ENCODE measurements at regions not wholly inside any gene's neighbourhood (a gene's known extent, or its start where the extent isn't known, plus 50 kb on each side); places are given as distances from the start of the nearest gene placed in this dataset.

- H3K23ac ChIP-seq (ENCODE audit: low read length): no peak overlapping the region
- no peak overlapping the region for H2BK120ac ChIP-seq (ENCODE audit: insufficient read depth, low read length, poor library complexity)
- no peak for DNase-seq
- H3K27me3 ChIP-seq (ENCODE audit: insufficient read depth, low read length): no peaks in the 10 kb centered on the region
- no peak overlapping the region for H3K14ac ChIP-seq (ENCODE audit: low read length)
- H3K79me2 ChIP-seq (ENCODE audit: control insufficient read depth, insufficient read depth, low read length, poor library complexity): no peaks in the 10 kb centered on the region
- H3K27ac ChIP-seq (ENCODE audit: low read depth, low read length): no peak overlapping the region
- no peak overlapping the region for H2AFZ ChIP-seq (ENCODE audit: insufficient read depth, low read length, poor library complexity)
- H3K79me1 ChIP-seq (ENCODE audit: low read length): peaks cover 13% of the 10 kb centered on the region
- no peak overlapping the region for H2BK5ac ChIP-seq (ENCODE audit: low read depth, low read length, poor library complexity)
- no peak overlapping the region for H3K4me2 ChIP-seq (ENCODE audit: low read length)
- H4K91ac ChIP-seq (ENCODE audit: low read depth, low read length): no peak overlapping the region
- no peak overlapping the region for H3K4me3 ChIP-seq (ENCODE audit: low read depth, low read length)
- H2BK12ac ChIP-seq (ENCODE audit: low read length): no peak overlapping the region
- no peak overlapping the region for H4K8ac ChIP-seq (ENCODE audit: low read depth, low read length)
- H3K4ac ChIP-seq (ENCODE audit: low read depth, low read length): no peak overlapping the region
- H3K9ac ChIP-seq (ENCODE audit: low read length): no peak overlapping the region
- no peaks in the 10 kb centered on the region for H3K9me3 ChIP-seq (ENCODE audit: insufficient read depth, low read depth, low read length)
- H2AK5ac ChIP-seq (ENCODE audit: low read length): no peak overlapping the region
- H3K36me3 ChIP-seq (ENCODE audit: control insufficient read depth in 1 of 2, insufficient read depth in 2 of 2, low read length in 2 of 2): no peaks in the 10 kb centered on the region
- WGBS (ENCODE audit: extremely low coverage, insufficient coverage, insufficient read length): no CpG with 5 or more reads among the region's 4 CpGs
- peaks cover 18 to 24% of the 10 kb centered on the region in 2 experiments for H3K4me1 ChIP-seq (ENCODE audit: control insufficient read depth in 1 of 2, insufficient read depth in 2 of 2, low read length in 2 of 2)
- H3K18ac ChIP-seq (ENCODE audit: low read length): no peak overlapping the region
- H4K12ac ChIP-seq (ENCODE audit: low read depth, low read length): no peak overlapping the region
These were observed 92.2 kb upstream of the ZBTB40 start for GRCh38 chr1:22359427-22359826.

- no peak overlapping the region for H3K4me2 ChIP-seq (ENCODE audit: low read length)
- no CpG with 5 or more reads among the region's 6 CpGs for WGBS (ENCODE audit: extremely low coverage, insufficient coverage, insufficient read length)
These were observed 88.8 kb upstream of the ZBTB40 start for GRCh38 chr1:22362626-22363402.

GRCh38 chr1:22363403-22364325, 88.0 kb upstream of the ZBTB40 start:
- no peak overlapping the region for H3K9ac ChIP-seq (ENCODE audit: low read length)
- DNase-seq: no peak
- no peak overlapping the region for H2AK5ac ChIP-seq (ENCODE audit: low read length)
- no peak overlapping the region for H3K23ac ChIP-seq (ENCODE audit: low read length)
- H3K27me3 ChIP-seq (ENCODE audit: insufficient read depth, low read length): no peaks in the 10 kb centered on the region
- H4K91ac ChIP-seq (ENCODE audit: low read depth, low read length): peak overlapping the region; percentile 64
- peak overlapping the region; percentile 4 for H3K14ac ChIP-seq (ENCODE audit: low read length)
- peaks cover 19 to 27% of the 10 kb centered on the region in 2 experiments for H3K4me1 ChIP-seq (ENCODE audit: control insufficient read depth in 1 of 2, insufficient read depth in 2 of 2, low read length in 2 of 2)
- no peak overlapping the region for H2AFZ ChIP-seq (ENCODE audit: insufficient read depth, low read length, poor library complexity)
- H3K9me3 ChIP-seq (ENCODE audit: insufficient read depth, low read depth, low read length): no peaks in the 10 kb centered on the region
- H2BK120ac ChIP-seq (ENCODE audit: insufficient read depth, low read length, poor library complexity): peak overlapping the region; percentile 35
- H3K27ac ChIP-seq (ENCODE audit: low read depth, low read length): peak overlapping the region; percentile 84
- H3K18ac ChIP-seq (ENCODE audit: low read length): peak overlapping the region; percentile 2
- H3K4ac ChIP-seq (ENCODE audit: low read depth, low read length): no peak overlapping the region
- H4K8ac ChIP-seq (ENCODE audit: low read depth, low read length): peak overlapping the region; percentile 30
- H4K12ac ChIP-seq (ENCODE audit: low read depth, low read length): no peak overlapping the region
- no peak overlapping the region for H3K4me3 ChIP-seq (ENCODE audit: low read depth, low read length)
- H2BK5ac ChIP-seq (ENCODE audit: low read depth, low read length, poor library complexity): peak overlapping the region; percentile 56
- H3K79me1 ChIP-seq (ENCODE audit: low read length): peaks cover 15% of the 10 kb centered on the region
- no peak overlapping the region for H3K4me2 ChIP-seq (ENCODE audit: low read length)
- no peaks in the 10 kb centered on the region for H3K79me2 ChIP-seq (ENCODE audit: control insufficient read depth, insufficient read depth, low read length, poor library complexity)
- H3K36me3 ChIP-seq (ENCODE audit: control insufficient read depth in 1 of 2, insufficient read depth in 2 of 2, low read length in 2 of 2): no peaks in the 10 kb centered on the region
- H2BK12ac ChIP-seq (ENCODE audit: low read length): peak overlapping the region; percentile 30
- WGBS (ENCODE audit: extremely low coverage, insufficient coverage, insufficient read length): no CpG with 5 or more reads among the region's 13 CpGs

More at GRCh38 chr1:22362626-22363402, 88.8 kb upstream of the ZBTB40 start:
- Histone ChIP-seq H3K9ac (ENCODE audit: low read length) (no peak overlapping the region), H3K14ac (ENCODE audit: low read length) (peak overlapping the region; percentile 54), H3K4me1 (ENCODE audit: control insufficient read depth in 1 of 2, insufficient read depth in 2 of 2, low read length in 2 of 2) (peaks cover 19 to 27% of the 10 kb centered on the region in 2 experiments), H3K79me1 (ENCODE audit: low read length) (peaks cover 15% of the 10 kb centered on the region), H2BK12ac (ENCODE audit: low read length) (peak overlapping the region; percentile 75), H3K23ac (ENCODE audit: low read length) (no peak overlapping the region), H4K8ac (ENCODE audit: low read depth, low read length) (peak overlapping the region; percentile 27), H3K4ac (ENCODE audit: low read depth, low read length) (no peak overlapping the region), H3K27me3 (ENCODE audit: insufficient read depth, low read length) (no peaks in the 10 kb centered on the region), H4K12ac (ENCODE audit: low read depth, low read length) (no peak overlapping the region), H2AK5ac (ENCODE audit: low read length) (no peak overlapping the region), H4K91ac (ENCODE audit: low read depth, low read length) (peak overlapping the region; percentile 81), H3K36me3 (ENCODE audit: control insufficient read depth in 1 of 2, insufficient read depth in 2 of 2, low read length in 2 of 2) (no peaks in the 10 kb centered on the region), H3K79me2 (ENCODE audit: control insufficient read depth, insufficient read depth, low read length, poor library complexity) (no peaks in the 10 kb centered on the region), H3K4me3 (ENCODE audit: low read depth, low read length) (no peak overlapping the region), H2BK120ac (ENCODE audit: insufficient read depth, low read length, poor library complexity) (peak overlapping the region; percentile 74), H3K9me3 (ENCODE audit: insufficient read depth, low read depth, low read length) (no peaks in the 10 kb centered on the region), H2AFZ (ENCODE audit: insufficient read depth, low read length, poor library complexity) (no peak overlapping the region), H2BK5ac (ENCODE audit: low read depth, low read length, poor library complexity) (peak overlapping the region; percentile 54), H3K27ac (ENCODE audit: low read depth, low read length) (peak overlapping the region; percentile 82), H3K18ac (ENCODE audit: low read length) (no peak overlapping the region)
- peak in 1 of 2 donors; percentile 18 for DNase-seq

GRCh38 chr1:22364326-22364650, 87.4 kb upstream of the ZBTB40 start:
- H2BK5ac ChIP-seq (ENCODE audit: low read depth, low read length, poor library complexity): no peak overlapping the region
- H3K27me3 ChIP-seq (ENCODE audit: insufficient read depth, low read length): no peaks in the 10 kb centered on the region
- peak overlapping the region; percentile 64 for H4K91ac ChIP-seq (ENCODE audit: low read depth, low read length)
- WGBS (ENCODE audit: extremely low coverage, insufficient coverage, insufficient read length): no CpG with 5 or more reads among the region's 5 CpGs
- no peak overlapping the region for H2AFZ ChIP-seq (ENCODE audit: insufficient read depth, low read length, poor library complexity)
- H2BK120ac ChIP-seq (ENCODE audit: insufficient read depth, low read length, poor library complexity): peak overlapping the region; percentile 35
- H3K9ac ChIP-seq (ENCODE audit: low read length): no peak overlapping the region
- H3K18ac ChIP-seq (ENCODE audit: low read length): no peak overlapping the region
- no peaks in the 10 kb centered on the region for H3K79me2 ChIP-seq (ENCODE audit: control insufficient read depth, insufficient read depth, low read length, poor library complexity)
- DNase-seq: no peak
- no peak overlapping the region for H4K8ac ChIP-seq (ENCODE audit: low read depth, low read length)
- no peak overlapping the region for H4K12ac ChIP-seq (ENCODE audit: low read depth, low read length)
- no peaks in the 10 kb centered on the region for H3K36me3 ChIP-seq (ENCODE audit: control insufficient read depth in 1 of 2, insufficient read depth in 2 of 2, low read length in 2 of 2)
- no peak overlapping the region for H3K4me3 ChIP-seq (ENCODE audit: low read depth, low read length)
- peak overlapping the region; percentile 84 for H3K27ac ChIP-seq (ENCODE audit: low read depth, low read length)
- H3K79me1 ChIP-seq (ENCODE audit: low read length): peaks cover 15% of the 10 kb centered on the region
- H3K4ac ChIP-seq (ENCODE audit: low read depth, low read length): no peak overlapping the region
- no peak overlapping the region for H3K23ac ChIP-seq (ENCODE audit: low read length)
- no peak overlapping the region for H3K14ac ChIP-seq (ENCODE audit: low read length)
- H3K4me1 ChIP-seq (ENCODE audit: control insufficient read depth in 1 of 2, insufficient read depth in 2 of 2, low read length in 2 of 2): peaks cover 19 to 27% of the 10 kb centered on the region in 2 experiments
- no peak overlapping the region for H3K4me2 ChIP-seq (ENCODE audit: low read length)
- no peak overlapping the region for H2AK5ac ChIP-seq (ENCODE audit: low read length)
- no peaks in the 10 kb centered on the region for H3K9me3 ChIP-seq (ENCODE audit: insufficient read depth, low read depth, low read length)
- H2BK12ac ChIP-seq (ENCODE audit: low read length): no peak overlapping the region
